ENCODE measurements at regions not wholly inside any gene's neighbourhood (a gene's known extent, or its start where the extent isn't known, plus 50 kb on each side); places are given as distances from the start of the nearest gene placed in this dataset.

GRCh38 chr6:151698931-151699700, 108.4 kb upstream of the ESR1 start:
- TF ChIP-seq CTCF (IDR thresholded peaks at IDR 0.05; ENCODE audit: control insufficient read depth, insufficient read depth, low read depth, low read length, missing control alignments) = no peak
- H3K4me3 ChIP-seq (ENCODE audit: control insufficient read depth, low read depth, low read length) = no peak overlapping the region
- no peak for DNase-seq (ENCODE audit: low read depth)

- TF ChIP-seq CTCF (IDR thresholded peaks at IDR 0.05; ENCODE audit: control insufficient read depth, insufficient read depth, low read depth, low read length, missing control alignments) = no peak
- no peak for DNase-seq (ENCODE audit: low read depth)
- no peak overlapping the region for H3K4me3 ChIP-seq (ENCODE audit: control insufficient read depth, low read depth, low read length)
These were observed 107.8 kb upstream of the ESR1 start for GRCh38 chr6:151699719-151700118.

GRCh38 chr6:151701911-151702562, 105.4 kb upstream of the ESR1 start:
- DNase-seq (ENCODE audit: low read depth) = no peak
- TF ChIP-seq CTCF (IDR thresholded peaks at IDR 0.05; ENCODE audit: control insufficient read depth, insufficient read depth, low read depth, low read length, missing control alignments) = no peak
- no peak overlapping the region for H3K4me3 ChIP-seq (ENCODE audit: control insufficient read depth, low read depth, low read length)

- no peak for TF ChIP-seq CTCF (IDR thresholded peaks at IDR 0.05; ENCODE audit: control insufficient read depth, insufficient read depth, low read depth, low read length, missing control alignments)
- no peak overlapping the region for H3K4me3 ChIP-seq (ENCODE audit: control insufficient read depth, low read depth, low read length)
These were observed 104.4 kb upstream of the ESR1 start for GRCh38 chr6:151702851-151703658.

GRCh38 chr6:151704383-151704782, 103.1 kb upstream of the ESR1 start:
- TF ChIP-seq CTCF (IDR thresholded peaks at IDR 0.05; ENCODE audit: control insufficient read depth, insufficient read depth, low read depth, low read length, missing control alignments) = no peak
- no peak overlapping the region for H3K4me3 ChIP-seq (ENCODE audit: control insufficient read depth, low read depth, low read length)
- DNase-seq (ENCODE audit: low read depth) = no peak

More at GRCh38 chr6:151702851-151703658, 104.4 kb upstream of the ESR1 start:
- no peak for DNase-seq (ENCODE audit: low read depth)

- TF ChIP-seq CTCF (IDR thresholded peaks at IDR 0.05; ENCODE audit: control insufficient read depth, insufficient read depth, low read depth, low read length, missing control alignments) = no peak
- H3K4me3 ChIP-seq (ENCODE audit: control insufficient read depth, low read depth, low read length) = no peak overlapping the region
- DNase-seq (ENCODE audit: low read depth) = no peak
These were observed 101.3 kb upstream of the ESR1 start for GRCh38 chr6:151705993-151706733.
